ENCODE measurements at regions not wholly inside any gene's neighbourhood (a gene's known extent, or its start where the extent isn't known, plus 50 kb on each side); places are given as distances from the start of the nearest gene placed in this dataset.

DNA sequence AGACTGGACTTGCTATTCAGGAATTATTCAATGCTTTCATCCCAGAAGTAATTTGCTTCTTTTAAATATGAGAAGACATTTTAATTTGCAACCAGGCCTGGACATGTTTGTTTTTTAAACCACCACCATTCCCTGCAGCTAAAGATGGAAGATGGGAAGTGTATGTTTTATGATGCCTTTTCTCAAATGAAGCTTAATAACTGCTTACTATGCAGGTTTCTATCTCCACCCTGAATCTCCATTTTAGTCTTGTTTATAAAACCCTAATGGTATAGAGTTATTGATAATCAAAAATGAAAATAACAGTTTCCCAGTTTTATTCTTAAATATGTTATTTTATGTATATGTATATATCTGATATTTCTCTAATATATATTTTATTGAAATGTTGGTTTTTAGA, 418.9 kb downstream of the C4orf33 start:
- TF ChIP-seq YY1 (IDR thresholded peaks at IDR 0.05; ENCODE audit: insufficient read depth, insufficient read length) (no peak), SUZ12 (IDR thresholded peaks at IDR 0.05; ENCODE audit: extremely low read depth, insufficient read depth, insufficient read length) (no peak), ZNF274 (IDR thresholded peaks at IDR 0.05; ENCODE audit: low read depth, low read length) (no peak)
